Astrocyte (in vitro differentiated cells and primary cell): ENCODE measurements at regions not wholly inside any gene's neighbourhood (a gene's known extent, or its start where the extent isn't known, plus 50 kb on each side); places are given as distances from the start of the nearest gene placed in this dataset.

ENCODE experiments used
- DNase-seq: peaks from one replicate; pipeline ENCODE4 v3.0.0-alpha.2; 2010; ENCODE audit warnings: low read depth
- FAIRE-seq: peaks from 2 replicates; lab custom pipeline; 2011; peaks lifted over from hg19 to GRCh38; lab: Jason Lieb, UNC
- H2AFZ ChIP-seq: 2 replicates; pipeline ENCODE4 v1.6.0; 2012; ENCODE audit warnings: low read depth, low read length, inconsistent platforms
- H3K27ac ChIP-seq: 2 replicates; pipeline ENCODE4 v1.5.1; 2011; ENCODE audit warnings: low read depth, low read length, inconsistent platforms
- H3K27me3 ChIP-seq: 2 replicates; pipeline ENCODE4 v1.6.0; 2011; ENCODE audit warnings: low read length, inconsistent platforms; ENCODE audit not compliant: insufficient read depth
- H3K36me3 ChIP-seq: 2 replicates; pipeline ENCODE4 v1.5.1; 2011; ENCODE audit warnings: low read length, inconsistent platforms; ENCODE audit not compliant: insufficient read depth
- H3K4me1 ChIP-seq: 2 replicates; pipeline ENCODE4 v1.5.1; 2011; ENCODE audit warnings: low read length, inconsistent platforms; ENCODE audit not compliant: insufficient read depth
- H3K4me2 ChIP-seq: 2 replicates; pipeline ENCODE4 v1.6.0; 2012; ENCODE audit warnings: low read length, inconsistent platforms
- H3K4me3 ChIP-seq: 2 replicates; pipeline ENCODE4 v1.5.1; 2011; ENCODE audit warnings: low read depth, mild to moderate bottlenecking, low read length, inconsistent platforms; ENCODE audit not compliant: insufficient read depth
- H3K79me2 ChIP-seq: 2 replicates; pipeline ENCODE4 v1.6.0; 2012; ENCODE audit warnings: mild to moderate bottlenecking, low read length, inconsistent platforms; ENCODE audit not compliant: insufficient read depth
- H3K9ac ChIP-seq: 2 replicates; pipeline ENCODE4 v1.6.0; 2012; ENCODE audit warnings: mild to moderate bottlenecking, low read length, inconsistent platforms
- H3K9me3 ChIP-seq: 2 replicates; pipeline ENCODE4 v1.5.1; 2012; ENCODE audit warnings: low read depth, mild to moderate bottlenecking, low read length, inconsistent platforms; ENCODE audit not compliant: insufficient read depth
- H4K20me1 ChIP-seq: 2 replicates; pipeline ENCODE4 v1.6.0; 2012; ENCODE audit warnings: low read length, inconsistent platforms; ENCODE audit not compliant: insufficient read depth
- H3K27ac Mint-ChIP-seq: one replicate; pipeline ENCODE4 v1.8.0; 2021; ENCODE audit warnings: mild to moderate bottlenecking, mixed read lengths; ENCODE audit not compliant: unreplicated experiment
- H3K27me3 Mint-ChIP-seq: one replicate; pipeline ENCODE4 v1.8.0; 2021; ENCODE audit warnings: low read depth, mixed read lengths; ENCODE audit not compliant: unreplicated experiment
- H3K36me3 Mint-ChIP-seq: one replicate; pipeline ENCODE4 v1.8.0; 2021; ENCODE audit warnings: low read depth, mixed read lengths; ENCODE audit not compliant: unreplicated experiment
- H3K4me1 Mint-ChIP-seq: one replicate; pipeline ENCODE4 v1.8.0; 2021; ENCODE audit warnings: low read depth, mixed read lengths; ENCODE audit not compliant: unreplicated experiment
- H3K4me3 Mint-ChIP-seq: one replicate; pipeline ENCODE4 v1.8.0; 2021; ENCODE audit warnings: mild to moderate bottlenecking, moderate library complexity, mixed read lengths; ENCODE audit not compliant: unreplicated experiment
- H3K9me3 Mint-ChIP-seq: one replicate; pipeline ENCODE4 v1.8.0; 2021; ENCODE audit warnings: mild to moderate bottlenecking, mixed read lengths; ENCODE audit not compliant: unreplicated experiment
- CTCF ChIP-seq: IDR thresholded peaks from 2 replicates; pipeline ENCODE4 v1.5.1; 2011; ENCODE audit warnings: low read depth, mild to moderate bottlenecking, inconsistent platforms, low read length, moderate library complexity; ENCODE audit not compliant: insufficient read depth
- EZH2 ChIP-seq: IDR thresholded peaks from 2 replicates; pipeline ENCODE4 v1.6.1; 2012; ENCODE audit warnings: mild to moderate bottlenecking, low read length, inconsistent platforms; ENCODE audit not compliant: insufficient read depth

GRCh38 chr2:43011158-43011491 is 215.3 kb downstream of the ZFP36L2 start:
- Histone ChIP-seq H3K4me2 (no peak overlapping the region), H4K20me1 (no peaks in the 10 kb centered on the region), H3K4me1 (no peaks in the 10 kb centered on the region), H3K9ac (no peak overlapping the region), H3K9me3 (peaks cover 9% of the 10 kb centered on the region), H3K27ac (no peak overlapping the region), H3K79me2 (no peaks in the 10 kb centered on the region), H3K36me3 (no peaks in the 10 kb centered on the region), H2AFZ (no peak overlapping the region), H3K4me3 (no peak overlapping the region), H3K27me3 (no peaks in the 10 kb centered on the region)
- TF ChIP-seq CTCF (no peak), EZH2 (no peak)
- no peak for DNase-seq
- peaks cover 10% of the 10 kb centered on the region for H3K27me3 Mint-ChIP-seq
- H3K36me3 Mint-ChIP-seq = peaks cover 2% of the 10 kb centered on the region
- no peak overlapping the region for H3K4me3 Mint-ChIP-seq
- FAIRE-seq = no peak
- no peak overlapping the region for H3K27ac Mint-ChIP-seq
- peaks cover 9% of the 10 kb centered on the region for H3K9me3 Mint-ChIP-seq
- H3K4me1 Mint-ChIP-seq = peaks cover 10% of the 10 kb centered on the region

- Mint-ChIP-seq H3K36me3 (peaks cover 2% of the 10 kb centered on the region), H3K9me3 (peaks cover 9% of the 10 kb centered on the region), H3K4me3 (no peak overlapping the region), H3K27ac (no peak overlapping the region), H3K27me3 (peaks cover 12% of the 10 kb centered on the region), H3K4me1 (peaks cover 14% of the 10 kb centered on the region)
- no peak overlapping the region for H3K27ac ChIP-seq
- H4K20me1 ChIP-seq = no peaks in the 10 kb centered on the region
- no peaks in the 10 kb centered on the region for H3K36me3 ChIP-seq
- TF ChIP-seq EZH2 (no peak), CTCF (no peak)
- DNase-seq = peak; percentile 35
- H3K9ac ChIP-seq = no peak overlapping the region
- H3K27me3 ChIP-seq = no peaks in the 10 kb centered on the region
- no peak overlapping the region for H3K4me2 ChIP-seq
- FAIRE-seq = no peak
- no peak overlapping the region for H2AFZ ChIP-seq
- H3K79me2 ChIP-seq = no peaks in the 10 kb centered on the region
- no peak overlapping the region for H3K4me3 ChIP-seq
- H3K9me3 ChIP-seq = peaks cover 9% of the 10 kb centered on the region
- peaks cover under 1% of the 10 kb centered on the region for H3K4me1 ChIP-seq
Measured at GRCh38 chr2:43010438-43011157, 215.8 kb downstream of the ZFP36L2 start.

- FAIRE-seq (no peak), DNase-seq (no peak)
- Histone ChIP-seq H3K9me3 (peaks cover 9% of the 10 kb centered on the region), H2AFZ (no peak overlapping the region), H3K27ac (no peak overlapping the region), H3K79me2 (no peaks in the 10 kb centered on the region), H3K4me3 (no peak overlapping the region), H3K36me3 (no peaks in the 10 kb centered on the region), H3K4me1 (peaks cover 3% of the 10 kb centered on the region), H3K9ac (no peak overlapping the region), H4K20me1 (no peaks in the 10 kb centered on the region), H3K4me2 (no peak overlapping the region), H3K27me3 (no peaks in the 10 kb centered on the region)
- Mint-ChIP-seq H3K27ac (no peak overlapping the region), H3K36me3 (peaks cover 2% of the 10 kb centered on the region), H3K27me3 (peaks cover 19% of the 10 kb centered on the region), H3K4me3 (no peak overlapping the region), H3K9me3 (peaks cover 9% of the 10 kb centered on the region), H3K4me1 (peaks cover 18% of the 10 kb centered on the region)
- TF ChIP-seq EZH2 (no peak), CTCF (no peak)
Measured at GRCh38 chr2:43009448-43009847, 217.0 kb downstream of the ZFP36L2 start.
